OCI-LY7 (cell line): ENCODE measurements at regions not wholly inside any gene's neighbourhood (a gene's known extent, or its start where the extent isn't known, plus 50 kb on each side); places are given as distances from the start of the nearest gene placed in this dataset.
"Not testable (repeated sequence)": the region's sequence is repeated elsewhere in the genome, so short reads cannot be mapped to it uniquely, and the experiment has no call there.

ENCODE experiments used
- BruUV-seq: library from RNA; stranded (reverse); fragments of 400-500 nt; replicated peaks from 2 replicates; lab custom pipeline; 2021; lab: Mats Ljungman, UMichigan
- CTCF ChIA-PET: fragments of 300-600 bp; sonication (Branson Sonifier 250); formaldehyde crosslinking; loops from one replicate; lab custom pipeline; 2022; ENCODE audit warnings: antibody characterized with exemption; ENCODE audit not compliant: unreplicated experiment; lab: Charles Lee
- POLR2A ChIA-PET: fragments of 300-600 bp; sonication (Branson Sonifier 250); formaldehyde crosslinking; loops from one replicate; lab custom pipeline; 2022; ENCODE audit warnings: antibody characterized with exemption; lab: Charles Lee
- DNase-seq: peaks from one replicate; pipeline ENCODE4 v3.0.0-alpha.2; 2015; ENCODE audit warnings: low spot score
- H2AFZ ChIP-seq: fragments of 200-600 bp; sonication (generic), shearing (Covaris generic); 2 replicates; pipeline ENCODE4 v1.6.1; 2014; ENCODE audit warnings: mild to moderate bottlenecking, antibody characterized with exemption, low read length, moderate library complexity
- H3K27ac ChIP-seq: fragments of 200-600 bp; sonication (generic); 2 replicates; pipeline ENCODE4 v1.5.1; 2014; ENCODE audit warnings: mixed run types, low read depth, mild to moderate bottlenecking, moderate library complexity, low read length, inconsistent platforms; ENCODE audit not compliant: poor library complexity, severe bottlenecking
- H3K36me3 ChIP-seq: fragments of 200-600 bp; sonication (generic); 2 replicates; pipeline ENCODE4 v1.6.1; 2014; ENCODE audit warnings: mild to moderate bottlenecking, antibody characterized with exemption, low read length, moderate library complexity, mixed read lengths; ENCODE audit not compliant: insufficient read depth
- H3K4me1 ChIP-seq: fragments of 200-600 bp; sonication (generic); 2 replicates; pipeline ENCODE4 v1.5.1; 2014; ENCODE audit warnings: mild to moderate bottlenecking, low read length; ENCODE audit not compliant: insufficient read depth, poor library complexity, severe bottlenecking
- H3K4me2 ChIP-seq: fragments of 200-600 bp; sonication (generic); 2 replicates; pipeline ENCODE4 v1.6.1; 2014; ENCODE audit warnings: mild to moderate bottlenecking, low read length
- H3K4me3 ChIP-seq: fragments of 200-600 bp; sonication (generic); 2 replicates; pipeline ENCODE4 v1.5.1; 2014; ENCODE audit warnings: mild to moderate bottlenecking, low read depth, low read length; ENCODE audit not compliant: poor library complexity, severe bottlenecking
- H3K79me2 ChIP-seq: fragments of 200-600 bp; sonication (generic); 2 replicates; pipeline ENCODE4 v1.6.1; 2016; ENCODE audit warnings: low read depth, mild to moderate bottlenecking, low read length, moderate library complexity, mixed read lengths; ENCODE audit not compliant: insufficient read depth
- H3K9me2 ChIP-seq: fragments of 200-600 bp; sonication (generic); 2 replicates; pipeline ENCODE4 v1.6.1; 2016; ENCODE audit warnings: mild to moderate bottlenecking, low read length, mixed read lengths; ENCODE audit not compliant: insufficient read depth
- H3K9me3 ChIP-seq: fragments of 200-600 bp; sonication (generic); 2 replicates; pipeline ENCODE4 v1.6.1; 2014; ENCODE audit warnings: mild to moderate bottlenecking, mixed run types, low read length, mixed read lengths
- H4K20me1 ChIP-seq: fragments of 200-600 bp; sonication (generic); 2 replicates; pipeline ENCODE4 v1.6.1; 2014; ENCODE audit warnings: mild to moderate bottlenecking, antibody characterized with exemption, low read length, moderate library complexity, mixed read lengths; ENCODE audit not compliant: insufficient read depth
- intact Hi-C: fragments of 100-400 bp; cut with micrococcal nuclease; formaldehyde crosslinking; loops from one replicate; pipeline ENCODE4 v1.10.0; 2022; ENCODE audit not compliant: unreplicated experiment

DNA sequence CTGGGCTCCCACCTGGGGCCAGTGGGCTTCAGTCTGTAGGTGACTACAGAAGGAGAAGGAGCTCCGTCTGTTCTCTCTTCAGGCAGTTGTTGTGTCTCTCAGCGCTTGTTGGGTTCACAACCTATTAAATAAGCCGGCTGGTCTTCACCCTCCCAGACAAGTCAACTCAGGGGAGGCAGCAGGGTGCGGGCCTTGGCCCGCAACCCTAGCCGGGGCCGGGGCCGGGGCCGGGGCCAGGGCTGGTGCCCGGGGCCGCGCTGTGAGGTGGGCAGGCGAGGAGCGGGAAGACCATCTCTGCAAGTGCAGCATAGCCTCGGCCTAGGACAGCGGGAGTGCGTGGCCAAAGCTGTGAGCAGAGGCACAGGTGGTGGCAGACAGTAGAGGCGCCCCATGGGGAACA, 95.1 kb upstream of the PTPN20 start:
- H3K4me1 ChIP-seq, H3K36me3 ChIP-seq, H3K4me3 ChIP-seq, H2AFZ ChIP-seq, H4K20me1 ChIP-seq, H3K27ac ChIP-seq, POLR2A ChIA-PET, H3K4me2 ChIP-seq, DNase-seq, CTCF ChIA-PET, H3K79me2 ChIP-seq, H3K9me2 ChIP-seq, BruUV-seq, H3K9me3 ChIP-seq, intact Hi-C loops: not testable (repeated sequence)

- CTCF ChIA-PET, H3K27ac ChIP-seq, H4K20me1 ChIP-seq, DNase-seq, H3K9me3 ChIP-seq, H3K4me2 ChIP-seq, H2AFZ ChIP-seq, H3K9me2 ChIP-seq, POLR2A ChIA-PET, H3K4me3 ChIP-seq, BruUV-seq, H3K79me2 ChIP-seq, intact Hi-C loops, H3K4me1 ChIP-seq, H3K36me3 ChIP-seq: not testable (repeated sequence)
Observed at GRCh38 chr10:46840393-46841050, 70.7 kb upstream of the PTPN20 start.

- H3K27ac ChIP-seq, H3K9me3 ChIP-seq, H3K79me2 ChIP-seq, H3K4me2 ChIP-seq, H2AFZ ChIP-seq, H4K20me1 ChIP-seq, H3K9me2 ChIP-seq, H3K4me1 ChIP-seq, H3K4me3 ChIP-seq, POLR2A ChIA-PET, CTCF ChIA-PET, BruUV-seq, intact Hi-C loops, DNase-seq, H3K36me3 ChIP-seq: not testable (repeated sequence)
Observed at GRCh38 chr10:46841051-46841593, 70.1 kb upstream of the PTPN20 start.

DNA sequence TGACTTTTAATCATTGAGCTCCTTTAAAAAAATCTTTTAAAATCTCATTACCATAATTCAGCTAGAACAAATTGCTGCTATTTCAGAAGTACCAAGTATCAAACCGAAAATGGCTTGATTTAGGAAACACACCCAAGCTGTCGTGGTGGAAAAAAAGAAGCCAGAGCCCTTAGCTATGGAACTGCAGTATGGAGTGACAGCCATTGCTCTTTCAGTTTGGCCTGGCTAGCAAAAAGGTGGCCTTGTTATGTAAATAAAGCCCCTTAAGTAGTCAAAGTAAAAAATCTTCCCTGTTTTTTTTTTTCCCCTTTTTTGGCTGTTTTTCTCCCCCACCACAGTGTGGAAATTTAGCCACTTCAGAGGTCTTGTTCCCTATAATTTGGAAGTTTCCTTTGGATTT, 66.0 kb upstream of the PTPN20 start:
- POLR2A ChIA-PET, H3K9me3 ChIP-seq, BruUV-seq, H2AFZ ChIP-seq, DNase-seq, CTCF ChIA-PET, H3K27ac ChIP-seq, H3K4me2 ChIP-seq, H3K4me3 ChIP-seq, H3K79me2 ChIP-seq, H3K9me2 ChIP-seq, H3K36me3 ChIP-seq, intact Hi-C loops, H3K4me1 ChIP-seq, H4K20me1 ChIP-seq: not testable (repeated sequence)

DNA sequence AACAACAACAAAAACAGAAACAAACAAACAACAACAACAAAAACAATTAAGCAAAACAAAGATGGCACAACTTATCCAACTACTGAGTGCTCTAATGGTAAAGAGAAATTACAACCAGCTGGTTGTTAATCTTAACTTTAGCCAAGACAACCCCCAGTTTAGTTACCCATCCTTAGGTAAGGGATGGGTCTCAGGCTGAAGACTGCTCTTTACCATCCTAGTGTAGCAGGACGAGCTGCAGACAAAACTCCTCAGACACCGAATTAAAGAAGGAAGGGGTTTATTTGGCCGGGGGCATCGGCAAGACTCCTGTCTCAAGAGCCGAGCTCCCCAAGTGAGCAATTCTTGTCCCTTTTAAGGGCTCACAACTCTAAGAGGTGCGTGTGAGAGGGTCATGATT, 65.6 kb upstream of the PTPN20 start:
- H3K27ac ChIP-seq, H3K9me2 ChIP-seq, H3K79me2 ChIP-seq, CTCF ChIA-PET, DNase-seq, H4K20me1 ChIP-seq, intact Hi-C loops, H2AFZ ChIP-seq, H3K9me3 ChIP-seq, H3K4me1 ChIP-seq, H3K4me2 ChIP-seq, POLR2A ChIA-PET, H3K36me3 ChIP-seq, H3K4me3 ChIP-seq: not testable (repeated sequence)
- TSS peak; percentile 68 for BruUV-seq

DNA sequence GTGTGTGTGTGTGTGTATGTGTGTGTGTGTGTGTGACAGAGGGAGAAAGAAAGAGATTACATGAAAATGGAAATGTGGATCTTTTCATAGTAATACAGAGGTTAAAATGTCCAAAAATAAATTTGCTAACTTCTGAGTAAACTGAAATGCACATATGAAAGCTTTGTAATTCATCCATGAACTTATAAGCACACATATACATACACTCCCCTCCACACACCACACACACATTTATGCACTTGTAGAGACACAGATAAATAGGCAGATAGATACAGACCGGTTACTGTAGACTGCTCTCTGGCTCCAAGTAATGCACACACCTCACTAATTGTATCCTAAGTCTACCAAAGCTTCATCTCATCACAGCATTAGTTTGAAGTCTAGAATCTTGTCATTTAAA, 50.5 kb upstream of the PTPN20 start:
- H3K36me3 ChIP-seq, CTCF ChIA-PET, H3K27ac ChIP-seq, H3K9me3 ChIP-seq, intact Hi-C loops, POLR2A ChIA-PET, H3K4me2 ChIP-seq, BruUV-seq, DNase-seq, H4K20me1 ChIP-seq, H3K79me2 ChIP-seq, H2AFZ ChIP-seq, H3K4me1 ChIP-seq, H3K9me2 ChIP-seq, H3K4me3 ChIP-seq: not testable (repeated sequence)
